HFF-Myc (cell line): ENCODE measurements at regions not wholly inside any gene's neighbourhood (a gene's known extent, or its start where the extent isn't known, plus 50 kb on each side); places are given as distances from the start of the nearest gene placed in this dataset.

Experiments used
- DNase-seq: peaks from one replicate; pipeline ENCODE4 v3.0.0-alpha.2; 2011; ENCODE audit warnings: low read depth; ENCODE audit errors: extremely low read depth
- H3K4me3 ChIP-seq: replicated peaks from 2 replicates; pipeline ENCODE4 v1.5.1; 2011; ENCODE audit warnings: low read depth, mild to moderate bottlenecking, control low read depth, low read length
- CTCF ChIP-seq: IDR thresholded peaks from 2 replicates; pipeline ENCODE4 v1.5.1; 2012; ENCODE audit warnings: mild to moderate bottlenecking, low read depth, low read length, control low read depth; ENCODE audit errors: missing control alignments

GRCh38 chr5:26791433-26791832 lies 247.0 kb downstream of the CDH9 start:
- TF ChIP-seq CTCF: no peak

GRCh38 chr5:26791021-26791420 lies 247.4 kb downstream of the CDH9 start:
- DNase-seq: no peak
- no peak for TF ChIP-seq CTCF
- H3K4me3 ChIP-seq: no peak overlapping the region

More at GRCh38 chr5:26791433-26791832, 247.0 kb downstream of the CDH9 start:
- DNase-seq: no peak
- no peak overlapping the region for H3K4me3 ChIP-seq

GRCh38 chr5:26763215-26763614 lies 275.2 kb downstream of the CDH9 start:
- H3K4me3 ChIP-seq: no peak overlapping the region
- no peak for TF ChIP-seq CTCF
- no peak for DNase-seq

GRCh38 chr5:26761446-26761845 lies 276.9 kb downstream of the CDH9 start:
- DNase-seq: no peak
- TF ChIP-seq CTCF: no peak
- no peak overlapping the region for H3K4me3 ChIP-seq

- no peak for DNase-seq
- TF ChIP-seq CTCF: no peak
- H3K4me3 ChIP-seq: no peak overlapping the region
These were observed 277.3 kb downstream of the CDH9 start for GRCh38 chr5:26761045-26761444.

GRCh38 chr5:26757941-26758340 lies 280.4 kb downstream of the CDH9 start:
- TF ChIP-seq CTCF: no peak
- no peak overlapping the region for H3K4me3 ChIP-seq
- DNase-seq: no peak

- H3K4me3 ChIP-seq: no peak overlapping the region
- no peak for TF ChIP-seq CTCF
- DNase-seq: no peak
These were observed 288.6 kb downstream of the CDH9 start for GRCh38 chr5:26749829-26750228.
